Liver (tissue), 8 donors: ENCODE measurements at regions not wholly inside any gene's neighbourhood (a gene's known extent, or its start where the extent isn't known, plus 50 kb on each side); places are given as distances from the start of the nearest gene placed in this dataset.

ENCODE experiments used
- DNase-seq: peaks from one replicate; pipeline ENCODE4 v3.0.0-alpha.2; 2017; ENCODE audit warnings: low spot score
- H3K27ac ChIP-seq, 2 donors: one replicate each; pipeline ENCODE4 v1.7.0; 2013; ENCODE audit warnings: inconsistent platforms in 2 of 2, low read length in 2 of 2, control low read depth in 1 of 2, low read depth in 1 of 2, mild to moderate bottlenecking in 1 of 2
- H3K27me3 ChIP-seq, 4 donors: one replicate each; pipeline versions ENCODE4 v1.6.1 to v1.7.0; 2013; ENCODE audit warnings: low read length in 3 of 4, inconsistent platforms in 1 of 4, mild to moderate bottlenecking in 1 of 4, moderate library complexity in 1 of 4; ENCODE audit not compliant: control insufficient read depth in 4 of 4, insufficient read depth in 4 of 4
- H3K36me3 ChIP-seq, 4 donors: one replicate each; pipeline versions ENCODE4 v1.6.1 to v1.7.0; 2013; ENCODE audit warnings: low read length in 3 of 4, mild to moderate bottlenecking in 3 of 4, low read depth in 1 of 4, moderate library complexity in 1 of 4; ENCODE audit not compliant: control insufficient read depth in 4 of 4, insufficient read depth in 3 of 4
- H3K4me1 ChIP-seq, 4 donors: one replicate each; pipeline versions ENCODE4 v1.6.1 to v1.7.0; 2013; ENCODE audit warnings: low read length in 3 of 4, mild to moderate bottlenecking in 3 of 4, moderate library complexity in 1 of 4; ENCODE audit not compliant: control insufficient read depth in 4 of 4, insufficient read depth in 4 of 4
- H3K4me3 ChIP-seq, 3 donors: one replicate each; pipeline versions ENCODE4 v1.6.1 to v1.7.0; 2013; ENCODE audit warnings: low read length in 3 of 3, control low read depth in 1 of 3, low read depth in 1 of 3, mild to moderate bottlenecking in 1 of 3
- H3K9ac ChIP-seq, 2 donors: one replicate each; pipeline ENCODE4 v1.7.0; 2013; ENCODE audit warnings: low read length in 2 of 2, mild to moderate bottlenecking in 2 of 2, moderate library complexity in 2 of 2, control low read depth in 1 of 2, low read depth in 1 of 2
- H3K9me3 ChIP-seq, 4 donors: one replicate each; pipeline versions ENCODE4 v1.6.1 to v1.7.0; 2013; ENCODE audit warnings: low read length in 3 of 4; ENCODE audit not compliant: control insufficient read depth in 4 of 4
- ATF3 ChIP-seq: IDR thresholded peaks from 2 replicates; pipeline ENCODE4 v1.6.1; 2016; ENCODE audit warnings: antibody characterized with exemption
- CTCF ChIP-seq: fragments of 150-350 bp; IDR thresholded peaks from 2 replicates; pipeline ENCODE4 v1.5.1; 2017; ENCODE audit warnings: improper control_type of control experiment, low read depth, low read length; ENCODE audit not compliant: missing input control
- EGR1 ChIP-seq, 2 donors: IDR thresholded peaks; 2 replicates each; pipeline ENCODE4 v1.6.1; 2016 to 2018; ENCODE audit warnings: antibody characterized with exemption in 2 of 2, low read depth in 2 of 2
- FOXA1 ChIP-seq: IDR thresholded peaks from 2 replicates; pipeline ENCODE4 v1.6.1; 2016; ENCODE audit warnings: antibody characterized with exemption
- FOXA2 ChIP-seq: IDR thresholded peaks from 2 replicates; pipeline ENCODE4 v1.6.1; 2016; ENCODE audit warnings: antibody characterized with exemption
- GABPA ChIP-seq, 2 donors: IDR thresholded peaks in 1 of 2; conservative IDR thresholded peaks in 1 of 2; 2 replicates each; pipeline ENCODE4 v1.6.1; 2016; ENCODE audit warnings: antibody characterized with exemption in 2 of 2, mild to moderate bottlenecking in 1 of 2, moderate library complexity in 1 of 2
- HNF4A ChIP-seq, 2 donors: conservative IDR thresholded peaks; 2 replicates each; pipeline ENCODE4 v1.6.1; 2016; ENCODE audit warnings: antibody characterized with exemption in 2 of 2, mild to moderate bottlenecking in 2 of 2
- HNF4G ChIP-seq: IDR thresholded peaks from 2 replicates; pipeline ENCODE4 v1.6.1; 2016; ENCODE audit warnings: antibody characterized with exemption
- JUND ChIP-seq, 2 donors: IDR thresholded peaks; 2 replicates each; pipeline ENCODE4 v1.6.1; 2016; ENCODE audit warnings: antibody characterized with exemption in 2 of 2
- MAX ChIP-seq: IDR thresholded peaks from 2 replicates; pipeline ENCODE4 v1.6.1; 2016; ENCODE audit warnings: antibody characterized with exemption
- NR2F2 ChIP-seq: IDR thresholded peaks from 2 replicates; pipeline ENCODE4 v1.6.1; 2016; ENCODE audit warnings: antibody characterized with exemption
- RAD21 ChIP-seq, 2 donors: IDR thresholded peaks; 2 replicates each; pipeline ENCODE4 v1.6.1; 2016; ENCODE audit warnings: antibody characterized with exemption in 2 of 2, mild to moderate bottlenecking in 2 of 2
- REST ChIP-seq: IDR thresholded peaks from 2 replicates; pipeline ENCODE4 v1.6.1; 2016; ENCODE audit warnings: antibody characterized with exemption, mild to moderate bottlenecking
- RXRA ChIP-seq, 2 donors: IDR thresholded peaks; 2 replicates each; pipeline ENCODE4 v1.6.1; 2017 to 2018; ENCODE audit warnings: antibody characterized with exemption in 2 of 2, mild to moderate bottlenecking in 1 of 2
- SP1 ChIP-seq: IDR thresholded peaks from 2 replicates; pipeline ENCODE4 v1.6.1; 2018; ENCODE audit warnings: antibody characterized with exemption, mild to moderate bottlenecking
- TAF1 ChIP-seq: conservative IDR thresholded peaks from 2 replicates; pipeline ENCODE4 v1.6.1; 2016; ENCODE audit warnings: antibody characterized with exemption, mild to moderate bottlenecking
- YY1 ChIP-seq: IDR thresholded peaks from 2 replicates; pipeline ENCODE4 v1.6.1; 2016; ENCODE audit warnings: antibody characterized with exemption, mild to moderate bottlenecking
- ZBTB33 ChIP-seq: IDR thresholded peaks from 2 replicates; pipeline ENCODE4 v1.6.1; 2016; ENCODE audit warnings: antibody characterized with exemption
- WGBS: extraction: QIAGEN DNeasy Blood & Tissue Kit; methylation state at CpG from one replicate; pipeline ENCODE4 v1.1.7; 2013; 5-methylcytosine and 5-hydroxymethylcytosine counted together
- donor health status: healthy.
- donor health status: healthy.
- donor health status: healthy.
- donor health status: healthy.
- donor health status: healthy.

GRCh38 chrX:13498238-13498637 lies 71.2 kb upstream of the EGFL6 start:
- Histone ChIP-seq H3K4me1 (peaks cover 5 to 23% (median 14%) of the 10 kb centered on the region in 4 donors), H3K9ac (no peak overlapping the region), H3K36me3 (no peaks in the 10 kb centered on the region), H3K4me3 (no peak overlapping the region), H3K27ac (no peak overlapping the region), H3K27me3 (no peaks in the 10 kb centered on the region), H3K9me3 (no peaks in the 10 kb centered on the region)
- TF ChIP-seq FOXA2 (no peak), HNF4A (conservative IDR thresholded peaks at IDR 0.05) (no peak), JUND (IDR thresholded peaks at IDR 0.05) (no peak), REST (no peak), ZBTB33 (no peak), ATF3 (no peak), NR2F2 (no peak), YY1 (no peak), FOXA1 (no peak)
- WGBS = 92% methylated on average over 2 of the region's 2 CpGs
- DNase-seq = no peak

GRCh38 chrX:13495232-13495631 lies 74.2 kb upstream of the EGFL6 start:
- WGBS = 36% methylated on average over 1 of the region's 1 CpG
- no peaks in the 10 kb centered on the region for H3K36me3 ChIP-seq
- H3K9ac ChIP-seq = no peak overlapping the region
- no peaks in the 10 kb centered on the region for H3K27me3 ChIP-seq
- H3K27ac ChIP-seq = no peak overlapping the region
- no peak for DNase-seq
- H3K4me3 ChIP-seq = no peak overlapping the region
- H3K4me1 ChIP-seq = peaks cover 5 to 23% (median 14%) of the 10 kb centered on the region in 4 donors
- TF ChIP-seq CTCF (no peak), ATF3 (peak; percentile 56), RXRA (IDR thresholded peaks at IDR 0.05) (peak; percentile 72 to 86), GABPA (IDR thresholded peaks at IDR 0.05 in 1 of 2, conservative IDR thresholded peaks at IDR 0.05 in 1 of 2) (peak in 1 of 2 donors; percentile 26), TAF1 (no peak), RAD21 (IDR thresholded peaks at IDR 0.05) (peak in 1 of 2 donors; percentile 22), FOXA1 (no peak), FOXA2 (no peak), HNF4A (conservative IDR thresholded peaks at IDR 0.05) (peak; percentile 56), REST (no peak), SP1 (peak; percentile 55), MAX (no peak), ZBTB33 (no peak), EGR1 (IDR thresholded peaks at IDR 0.05; ENCODE audit: low read depth in 2 of 2) (no peak), HNF4G (no peak), JUND (IDR thresholded peaks at IDR 0.05) (no peak), NR2F2 (no peak), YY1 (peak; percentile 73)
- H3K9me3 ChIP-seq = no peaks in the 10 kb centered on the region
